ENCODE measurements at regions not wholly inside any gene's neighbourhood (a gene's known extent, or its start where the extent isn't known, plus 50 kb on each side); places are given as distances from the start of the nearest gene placed in this dataset.

GRCh38 chr14:48035836-48036235 is 360.4 kb upstream of the MDGA2 start:
- TF ChIP-seq MYC (IDR thresholded peaks at IDR 0.05; ENCODE audit: low read depth, low read length), result no peak
- TF ChIP-seq, protein P1, sequence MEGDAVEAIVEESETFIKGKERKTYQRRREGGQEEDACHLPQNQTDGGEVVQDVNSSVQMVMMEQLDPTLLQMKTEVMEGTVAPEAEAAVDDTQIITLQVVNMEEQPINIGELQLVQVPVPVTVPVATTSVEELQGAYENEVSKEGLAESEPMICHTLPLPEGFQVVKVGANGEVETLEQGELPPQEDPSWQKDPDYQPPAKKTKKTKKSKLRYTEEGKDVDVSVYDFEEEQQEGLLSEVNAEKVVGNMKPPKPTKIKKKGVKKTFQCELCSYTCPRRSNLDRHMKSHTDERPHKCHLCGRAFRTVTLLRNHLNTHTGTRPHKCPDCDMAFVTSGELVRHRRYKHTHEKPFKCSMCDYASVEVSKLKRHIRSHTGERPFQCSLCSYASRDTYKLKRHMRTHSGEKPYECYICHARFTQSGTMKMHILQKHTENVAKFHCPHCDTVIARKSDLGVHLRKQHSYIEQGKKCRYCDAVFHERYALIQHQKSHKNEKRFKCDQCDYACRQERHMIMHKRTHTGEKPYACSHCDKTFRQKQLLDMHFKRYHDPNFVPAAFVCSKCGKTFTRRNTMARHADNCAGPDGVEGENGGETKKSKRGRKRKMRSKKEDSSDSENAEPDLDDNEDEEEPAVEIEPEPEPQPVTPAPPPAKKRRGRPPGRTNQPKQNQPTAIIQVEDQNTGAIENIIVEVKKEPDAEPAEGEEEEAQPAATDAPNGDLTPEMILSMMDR (IDR thresholded peaks at IDR 0.05; ENCODE audit: low read depth, low read length), result no peak
- TF ChIP-seq POLR2A (IDR thresholded peaks at IDR 0.05; ENCODE audit: extremely low read depth, insufficient read length), result no peak
- TF ChIP-seq, protein P2, sequence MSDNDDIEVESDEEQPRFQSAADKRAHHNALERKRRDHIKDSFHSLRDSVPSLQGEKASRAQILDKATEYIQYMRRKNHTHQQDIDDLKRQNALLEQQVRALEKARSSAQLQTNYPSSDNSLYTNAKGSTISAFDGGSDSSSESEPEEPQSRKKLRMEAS (IDR thresholded peaks at IDR 0.05; ENCODE audit: low read depth, low read length), result no peak
